ENCODE measurements at regions not wholly inside any gene's neighbourhood (a gene's known extent, or its start where the extent isn't known, plus 50 kb on each side); places are given as distances from the start of the nearest gene placed in this dataset.
"Not testable (repeated sequence)": the region's sequence is repeated elsewhere in the genome, so short reads cannot be mapped to it uniquely, and the experiment has no call there.

DNA sequence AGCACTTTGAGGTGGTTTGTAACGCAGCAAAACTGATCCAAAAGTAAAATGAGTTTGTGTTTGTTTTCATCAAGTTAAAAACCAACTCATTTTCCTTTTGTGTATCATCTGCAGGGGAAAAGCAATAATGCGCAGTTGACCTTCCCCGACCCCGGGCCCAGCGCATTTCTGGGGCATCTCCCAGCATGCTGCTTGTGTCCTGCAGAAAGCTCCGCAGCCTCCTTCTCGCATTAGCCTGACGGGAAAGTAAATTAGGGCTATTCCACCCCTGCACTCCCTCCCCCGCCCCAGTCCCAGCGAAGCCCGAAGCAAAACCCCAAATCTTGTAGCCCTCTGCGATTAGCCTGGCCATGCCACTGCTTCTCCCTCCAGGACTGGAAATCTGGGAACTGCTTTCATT, 82.0 kb upstream of the PPM1B start:
- no peak for DNase-seq (ENCODE audit: low read depth in 2 of 2)

DNA sequence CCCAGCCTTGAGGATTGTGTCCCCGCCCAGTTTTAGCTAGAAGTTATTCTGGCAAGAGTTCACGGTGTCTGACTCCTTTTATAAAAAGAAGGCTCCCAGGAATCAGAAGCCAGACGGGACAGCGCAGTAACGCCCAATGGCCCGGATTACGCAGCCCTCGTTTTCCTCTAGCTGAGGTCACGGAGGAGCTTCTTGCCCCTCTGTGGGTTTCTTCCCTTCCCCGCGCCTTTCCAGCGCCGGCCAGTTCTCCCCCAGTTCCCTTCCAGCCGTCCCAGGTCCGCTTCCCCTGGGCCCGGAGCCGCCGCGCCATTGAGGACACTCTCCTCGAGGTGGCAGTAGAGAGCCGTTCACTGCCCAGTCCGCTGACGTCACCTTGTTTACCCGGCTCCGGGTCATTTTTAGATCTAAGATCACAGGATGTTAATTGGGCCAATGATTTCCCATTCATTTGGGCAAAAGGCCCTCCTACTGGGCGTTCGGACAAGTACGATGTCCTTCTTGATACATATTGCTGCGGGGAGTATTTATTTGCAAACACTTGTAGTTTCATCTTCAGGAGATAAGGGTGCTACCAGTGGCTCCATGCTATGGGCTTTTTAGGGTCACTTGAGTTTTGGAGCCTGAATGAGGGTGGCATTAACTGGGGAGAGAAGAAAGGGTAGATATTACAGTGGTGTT, 81.5 kb upstream of the PPM1B start:
- DNase-seq (ENCODE audit: low read depth in 2 of 2), result peak; percentile 62 to 71

DNA sequence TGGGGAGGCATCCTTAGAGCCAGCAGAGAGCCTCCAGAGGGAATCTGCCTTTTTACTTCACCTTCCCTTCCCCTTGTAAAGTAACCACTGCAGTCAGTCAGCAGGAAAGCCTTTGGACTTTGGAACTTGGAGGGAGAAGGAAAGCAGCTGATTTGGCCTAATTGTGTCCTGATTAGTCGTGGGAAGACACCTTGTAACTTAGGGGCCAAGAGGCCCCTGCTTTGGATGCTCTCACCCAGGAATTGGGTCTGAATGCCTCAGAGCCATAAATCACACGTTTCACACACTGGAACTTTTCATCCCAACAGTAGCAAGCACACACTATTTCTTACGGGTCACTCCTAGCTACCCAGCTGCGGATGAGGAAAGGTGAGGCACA, 81.0 kb upstream of the PPM1B start:
- no peak for DNase-seq (ENCODE audit: low read depth in 2 of 2)

GRCh38 chr2:44092519-44092918, 76.2 kb upstream of the PPM1B start:
- not testable (repeated sequence) for DNase-seq (ENCODE audit: low read depth in 2 of 2)

- DNase-seq (ENCODE audit: low read depth in 2 of 2), result no peak
Observed at GRCh38 chr2:44093970-44094369, 74.7 kb upstream of the PPM1B start.

- DNase-seq (ENCODE audit: low read depth in 2 of 2), result no peak
Observed at GRCh38 chr2:44097322-44097907, 71.3 kb upstream of the PPM1B start.

DNA sequence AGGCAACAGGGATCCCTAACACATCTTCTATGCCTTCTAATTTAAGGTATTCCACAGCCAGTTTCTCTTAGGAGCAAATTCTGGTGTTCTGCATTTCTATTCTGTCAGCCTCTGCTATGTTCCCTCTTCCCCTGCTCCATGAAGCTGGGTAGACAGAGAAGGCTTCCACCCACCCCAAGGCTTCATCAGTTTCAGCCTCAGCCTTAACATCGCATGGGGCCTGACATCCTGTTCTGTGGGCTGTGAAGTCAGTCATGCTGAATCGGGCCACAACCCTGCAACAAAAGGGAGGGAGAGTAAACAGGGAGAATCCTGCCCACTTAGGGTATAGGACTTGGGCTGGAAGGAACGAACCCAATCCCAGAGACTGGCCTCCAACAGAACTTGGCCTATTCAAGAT, 70.6 kb upstream of the PPM1B start:
- DNase-seq (ENCODE audit: low read depth in 2 of 2), result no peak

DNA sequence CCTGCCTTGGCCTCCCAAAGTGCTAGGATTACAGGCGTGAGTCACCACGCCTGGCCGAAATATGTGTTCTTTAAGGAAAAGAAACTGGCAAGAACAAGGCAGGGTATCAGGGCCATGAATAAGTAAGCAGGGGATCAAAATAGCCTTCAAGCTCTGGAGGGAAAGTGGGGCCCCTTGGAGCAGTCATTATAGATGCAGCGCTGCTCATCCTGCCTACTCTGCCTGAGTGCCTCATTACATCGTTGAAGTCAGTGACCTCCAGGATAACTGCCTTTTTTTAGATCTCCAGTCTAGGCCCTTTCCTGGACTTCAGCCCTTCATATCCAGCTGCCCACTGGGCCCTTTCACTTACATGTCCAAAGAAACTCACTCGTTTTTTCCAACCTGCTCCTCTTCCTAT, 69.8 kb upstream of the PPM1B start:
- no peak for DNase-seq (ENCODE audit: low read depth in 2 of 2)

DNA sequence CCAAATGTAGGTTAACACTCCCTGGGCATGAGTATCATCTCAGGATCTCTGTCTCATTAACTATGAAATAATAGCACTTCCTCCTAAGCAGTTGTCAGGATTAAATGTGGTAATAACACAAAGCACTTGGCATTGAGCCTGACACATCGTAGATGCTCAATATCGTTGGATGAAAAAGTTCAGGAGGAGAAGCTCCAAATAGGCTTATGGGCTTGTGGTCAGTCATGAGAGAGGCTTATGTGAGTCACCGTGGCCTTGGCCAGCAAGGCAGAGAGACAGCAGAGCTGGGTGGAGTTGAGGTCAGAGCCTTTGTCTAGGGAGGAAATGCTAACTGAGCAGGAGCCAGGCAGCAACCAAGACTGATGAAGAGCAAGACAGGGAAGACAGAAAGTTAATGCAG, 68.3 kb upstream of the PPM1B start:
- DNase-seq (ENCODE audit: low read depth in 2 of 2), result no peak

DNA sequence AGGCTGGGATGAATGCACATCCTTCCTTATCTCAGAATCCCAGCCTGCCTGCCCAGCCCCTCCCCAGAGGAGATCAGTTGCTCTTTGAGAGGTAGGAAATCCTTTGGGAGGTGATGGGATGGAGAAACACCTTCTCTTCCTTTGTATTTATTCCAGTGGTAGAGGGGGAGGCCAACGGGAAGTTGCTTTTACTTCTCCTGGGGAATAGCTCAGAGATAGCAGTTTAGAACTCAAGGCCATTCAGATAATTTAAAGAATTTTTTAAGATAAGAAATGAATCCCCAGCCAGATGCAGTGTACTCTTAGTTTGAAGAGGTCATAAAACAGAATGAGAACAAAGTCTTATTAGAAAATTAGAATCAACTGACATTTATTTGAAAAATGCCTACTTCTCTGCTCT, 67.4 kb upstream of the PPM1B start:
- no peak for DNase-seq (ENCODE audit: low read depth in 2 of 2)

DNA sequence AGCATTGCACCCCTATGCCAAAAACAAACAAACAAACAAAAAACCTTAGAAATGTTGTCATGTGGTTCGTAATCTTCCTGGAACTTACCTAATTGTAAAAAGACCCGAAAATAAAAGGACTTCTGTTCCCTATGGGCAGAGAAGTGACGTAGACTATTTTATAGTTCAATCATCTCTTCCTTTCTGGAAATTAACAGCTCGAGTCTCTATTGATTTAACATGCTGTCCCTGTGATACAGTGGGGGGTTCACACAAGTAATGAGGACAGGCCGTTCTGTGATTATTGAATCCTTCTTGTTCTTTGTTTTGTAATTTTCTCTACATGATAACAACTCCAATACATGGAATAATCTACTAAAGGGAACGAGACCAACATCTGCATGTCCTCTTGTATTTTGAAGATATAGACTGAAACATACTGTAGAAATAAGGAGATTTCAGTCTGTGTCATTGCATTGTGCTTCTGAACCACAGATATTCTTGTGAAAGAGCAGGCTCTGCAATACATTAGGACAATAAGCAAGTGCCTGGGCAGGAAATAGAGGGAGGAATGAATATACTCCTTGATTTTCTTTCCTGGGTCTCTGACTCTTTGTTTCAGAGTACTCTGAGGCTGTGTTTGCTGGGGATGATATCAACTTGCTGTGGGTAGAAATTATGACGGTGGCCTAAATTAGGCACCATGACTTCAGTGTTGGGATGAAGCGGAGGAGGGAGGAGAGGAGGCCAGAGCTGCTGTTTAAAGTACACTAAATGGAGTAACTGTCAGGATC, 65.7 kb upstream of the PPM1B start:
- no peak for DNase-seq (ENCODE audit: low read depth in 2 of 2)

DNA sequence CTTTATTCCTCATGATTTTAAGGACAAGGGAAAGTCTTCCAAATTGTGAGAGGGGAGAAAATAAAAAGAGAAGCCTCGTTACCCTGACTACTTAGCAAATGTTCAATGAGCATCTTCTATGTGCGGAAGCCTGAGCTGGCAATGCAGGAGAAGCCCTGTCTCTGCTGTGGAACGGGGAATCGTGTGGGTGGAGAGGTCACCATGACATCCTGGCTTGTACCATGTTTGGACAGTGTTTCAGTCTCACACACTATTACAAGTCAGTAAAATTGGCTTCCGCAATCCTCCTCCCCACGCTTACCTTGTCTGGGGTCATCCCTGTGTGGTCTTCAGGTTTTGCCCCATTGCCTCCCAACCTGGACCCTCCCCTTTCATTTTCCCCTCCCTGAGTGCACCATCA, 65.0 kb upstream of the PPM1B start:
- DNase-seq (ENCODE audit: low read depth in 2 of 2), result no peak

- no peak for DNase-seq (ENCODE audit: low read depth in 2 of 2)
Observed at GRCh38 chr2:44104855-44105271, 63.8 kb upstream of the PPM1B start.

GRCh38 chr2:44106509-44106908, 62.2 kb upstream of the PPM1B start:
- DNase-seq (ENCODE audit: low read depth in 2 of 2), result not testable (repeated sequence)

DNA sequence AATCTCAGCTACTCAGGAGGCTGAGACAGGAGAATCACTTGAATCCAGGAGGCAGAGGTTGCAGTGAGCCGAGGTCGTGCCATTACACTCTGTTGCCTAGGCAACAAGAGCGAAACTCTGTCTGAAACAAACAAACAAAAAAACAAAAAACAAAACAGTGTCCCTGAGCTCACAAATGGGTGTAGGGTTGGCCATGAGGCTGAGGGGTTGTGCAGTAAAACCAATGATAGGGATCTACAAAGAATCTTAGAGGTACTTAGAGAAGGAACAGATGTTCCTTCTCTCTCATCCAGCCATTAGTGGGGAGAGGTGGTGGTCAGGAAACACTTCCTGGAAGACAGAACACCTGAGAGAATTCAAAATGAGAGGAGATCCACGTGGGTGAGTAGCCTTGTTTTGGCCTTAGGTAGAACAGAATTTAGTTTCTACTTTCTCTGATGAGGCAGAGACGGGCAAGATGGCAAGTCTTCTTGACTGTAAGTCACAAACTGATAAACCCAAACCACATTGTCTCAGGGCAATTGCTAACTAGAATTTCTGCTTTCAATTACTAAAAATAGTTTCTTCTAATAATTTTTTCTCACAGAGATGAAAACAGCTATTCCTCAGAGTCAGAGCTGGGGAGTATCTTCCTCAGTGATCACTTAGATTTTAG, 61.5 kb upstream of the PPM1B start:
- no peak for DNase-seq (ENCODE audit: low read depth in 2 of 2)

- DNase-seq (ENCODE audit: low read depth in 2 of 2), result no peak
Observed at GRCh38 chr2:44107974-44108373, 60.7 kb upstream of the PPM1B start.

GRCh38 chr2:44109166-44109565, 59.5 kb upstream of the PPM1B start:
- DNase-seq (ENCODE audit: low read depth in 2 of 2), result no peak

DNA sequence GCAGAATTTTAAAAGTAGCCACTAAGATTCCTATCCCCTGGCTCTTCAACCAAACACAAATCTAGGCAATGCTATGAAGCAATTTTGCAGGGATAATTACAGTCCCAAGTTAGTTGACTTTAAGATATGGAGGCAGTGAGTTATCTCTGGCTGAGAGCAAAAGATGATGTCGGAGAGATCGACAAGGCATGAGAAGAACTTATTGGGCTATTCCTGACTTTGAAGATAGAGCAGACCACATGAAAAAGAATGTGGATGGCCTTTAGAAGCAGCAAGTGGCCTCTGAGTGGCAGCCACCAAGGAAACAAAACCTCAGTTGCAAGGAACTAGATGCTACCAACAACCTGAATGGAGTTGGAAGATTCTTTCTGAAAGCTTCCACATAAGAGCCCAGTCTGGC, 58.2 kb upstream of the PPM1B start:
- DNase-seq (ENCODE audit: low read depth in 2 of 2), result no peak

- DNase-seq (ENCODE audit: low read depth in 2 of 2), result no peak
Observed at GRCh38 chr2:44112096-44112495, 56.6 kb upstream of the PPM1B start.

GRCh38 chr2:44116319-44116718, 52.4 kb upstream of the PPM1B start:
- no peak for DNase-seq (ENCODE audit: low read depth in 2 of 2)

DNA sequence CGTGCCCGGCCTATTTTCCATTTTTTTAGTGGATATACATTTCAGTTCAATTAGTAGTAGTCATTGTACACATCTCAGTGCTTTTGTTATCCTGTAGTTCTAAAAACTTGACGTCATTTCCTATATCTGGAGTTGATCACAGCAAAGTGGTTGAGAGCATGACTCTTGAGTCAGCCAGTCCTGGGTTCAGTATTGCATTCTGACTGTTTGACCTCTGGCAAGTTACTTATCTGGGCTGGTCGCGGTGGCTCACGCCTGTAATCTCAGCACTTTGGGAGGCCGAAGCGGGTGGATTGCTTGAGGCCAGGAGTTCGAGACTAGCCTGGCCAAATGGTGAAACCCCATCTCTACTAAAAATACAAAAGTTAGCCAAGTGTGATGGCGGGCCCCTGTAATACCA, 50.4 kb upstream of the PPM1B start:
- DNase-seq (ENCODE audit: low read depth in 2 of 2), result no peak
